ENCODE measurements at regions not wholly inside any gene's neighbourhood (a gene's known extent, or its start where the extent isn't known, plus 50 kb on each side); places are given as distances from the start of the nearest gene placed in this dataset.

GRCh38 chr22:22348815-22349454, 104.3 kb downstream of the VPREB1 start:
- no peak for TF ChIP-seq CTCF (conservative IDR thresholded peaks at IDR 0.05; ENCODE audit: control insufficient read depth, insufficient read depth, low read depth, low read length)
- DNase-seq (ENCODE audit: low read depth), result no peak
- no peak overlapping the region for H3K4me3 ChIP-seq (ENCODE audit: control insufficient read depth, low read depth, low read length)

GRCh38 chr22:22349455-22349836, 104.9 kb downstream of the VPREB1 start:
- no peak overlapping the region for H3K4me3 ChIP-seq (ENCODE audit: control insufficient read depth, low read depth, low read length)
- no peak for TF ChIP-seq CTCF (conservative IDR thresholded peaks at IDR 0.05; ENCODE audit: control insufficient read depth, insufficient read depth, low read depth, low read length)
- no peak for DNase-seq (ENCODE audit: low read depth)

GRCh38 chr22:22351366-22351765, 106.8 kb downstream of the VPREB1 start:
- no peak for TF ChIP-seq CTCF (conservative IDR thresholded peaks at IDR 0.05; ENCODE audit: control insufficient read depth, insufficient read depth, low read depth, low read length)
- DNase-seq (ENCODE audit: low read depth), result no peak
- no peak overlapping the region for H3K4me3 ChIP-seq (ENCODE audit: control insufficient read depth, low read depth, low read length)

- no peak for DNase-seq (ENCODE audit: low read depth)
- no peak for TF ChIP-seq CTCF (conservative IDR thresholded peaks at IDR 0.05; ENCODE audit: control insufficient read depth, insufficient read depth, low read depth, low read length)
- no peak overlapping the region for H3K4me3 ChIP-seq (ENCODE audit: control insufficient read depth, low read depth, low read length)
These were observed 107.9 kb downstream of the VPREB1 start for GRCh38 chr22:22352371-22352999.

- no peak overlapping the region for H3K4me3 ChIP-seq (ENCODE audit: control insufficient read depth, low read depth, low read length)
- TF ChIP-seq CTCF (conservative IDR thresholded peaks at IDR 0.05; ENCODE audit: control insufficient read depth, insufficient read depth, low read depth, low read length), result no peak
- no peak for DNase-seq (ENCODE audit: low read depth)
These were observed 110.7 kb downstream of the VPREB1 start for GRCh38 chr22:22355096-22355834.

- no peak overlapping the region for H3K4me3 ChIP-seq (ENCODE audit: control insufficient read depth, low read depth, low read length)
- peak; percentile 70 for DNase-seq (ENCODE audit: low read depth)
- peak; percentile 69 for TF ChIP-seq CTCF (conservative IDR thresholded peaks at IDR 0.05; ENCODE audit: control insufficient read depth, insufficient read depth, low read depth, low read length)
These were observed 112.7 kb downstream of the VPREB1 start for GRCh38 chr22:22357024-22357883.

Measured in fibroblast of mammary gland (primary cell).